ENCODE measurements at regions not wholly inside any gene's neighbourhood (a gene's known extent, or its start where the extent isn't known, plus 50 kb on each side); places are given as distances from the start of the nearest gene placed in this dataset.

GRCh38 chr11:45525393-45525792 lies 140.0 kb downstream of the CHST1 start:
- H2AK5ac ChIP-seq (ENCODE audit: low read length, severe bottlenecking), result no peak overlapping the region
- H3K4me2 ChIP-seq (ENCODE audit: low read length, poor library complexity, severe bottlenecking), result peak overlapping the region; percentile 4
- H3K9me3 ChIP-seq (ENCODE audit: control insufficient read depth, low read length), result peaks cover 12% of the 10 kb centered on the region
- H4K91ac ChIP-seq (ENCODE audit: low read length), result no peak overlapping the region
- no peak overlapping the region for H2BK120ac ChIP-seq (ENCODE audit: low read depth, low read length)
- no peak overlapping the region for H3K27ac ChIP-seq (ENCODE audit: low read length, poor library complexity, severe bottlenecking)
- no peak overlapping the region for H2AFZ ChIP-seq (ENCODE audit: low read depth, low read length)
- no peaks in the 10 kb centered on the region for H3K79me1 ChIP-seq (replicated peaks; ENCODE audit: low read length, poor library complexity, severe bottlenecking)
- no peaks in the 10 kb centered on the region for H3K36me3 ChIP-seq (ENCODE audit: control insufficient read depth in 1 of 2, insufficient read depth in 2 of 2, low read depth in 1 of 2, low read length in 2 of 2)
- no peak overlapping the region for H2BK5ac ChIP-seq (ENCODE audit: low read depth, low read length, poor library complexity, severe bottlenecking)
- no peak overlapping the region for H3K23ac ChIP-seq (ENCODE audit: low read length in 2 of 2)
- no peak overlapping the region for H2BK12ac ChIP-seq (ENCODE audit: low read length in 2 of 2)
- no peak overlapping the region for H3K14ac ChIP-seq (ENCODE audit: low read length in 2 of 2)
- H3K18ac ChIP-seq (ENCODE audit: low read depth in 1 of 2, low read length in 2 of 2), result no peak overlapping the region
- H3K4ac ChIP-seq (ENCODE audit: low read depth in 1 of 2, low read length in 2 of 2), result no peak overlapping the region
- no peak overlapping the region for H3K4me3 ChIP-seq (ENCODE audit: insufficient read depth in 1 of 2, low read depth in 1 of 2, low read length in 2 of 2)
- H2BK15ac ChIP-seq (ENCODE audit: low read depth, poor library complexity, severe bottlenecking), result no peak overlapping the region
- H3K4me1 ChIP-seq (ENCODE audit: control insufficient read depth, insufficient read depth, low read depth, low read length), result no peaks in the 10 kb centered on the region
- no peak for DNase-seq
- no peak overlapping the region for H4K8ac ChIP-seq (ENCODE audit: low read length)
- H3K9ac ChIP-seq (ENCODE audit: low read length), result no peak overlapping the region
- peaks cover 11 to 61% of the 10 kb centered on the region in 2 experiments for H3K27me3 ChIP-seq (ENCODE audit: control insufficient read depth in 1 of 2, insufficient read depth in 1 of 2, low read length in 2 of 2)
- WGBS, result 86% methylated on average over 3 of the region's 3 CpGs

GRCh38 chr11:45523760-45524159 lies 141.7 kb downstream of the CHST1 start:
- WGBS, result 26% methylated on average over 3 of the region's 5 CpGs
- no peaks in the 10 kb centered on the region for H3K36me3 ChIP-seq (ENCODE audit: control insufficient read depth in 1 of 2, insufficient read depth in 2 of 2, low read depth in 1 of 2, low read length in 2 of 2)

GRCh38 chr11:45518833-45519535 lies 146.4 kb downstream of the CHST1 start:
- H4K91ac ChIP-seq (ENCODE audit: low read length), result no peak overlapping the region
- no peak overlapping the region for H4K8ac ChIP-seq (ENCODE audit: low read length)
- no peak overlapping the region for H3K18ac ChIP-seq (ENCODE audit: low read depth in 1 of 2, low read length in 2 of 2)
- H2BK120ac ChIP-seq (ENCODE audit: low read depth, low read length), result no peak overlapping the region
- H3K27ac ChIP-seq (ENCODE audit: low read length, poor library complexity, severe bottlenecking), result no peak overlapping the region
- no peak overlapping the region for H2BK5ac ChIP-seq (ENCODE audit: low read depth, low read length, poor library complexity, severe bottlenecking)
- H3K23ac ChIP-seq (ENCODE audit: low read length in 2 of 2), result no peak overlapping the region
- no peak overlapping the region for H2BK15ac ChIP-seq (ENCODE audit: low read depth, poor library complexity, severe bottlenecking)
- peaks cover 4 to 43% of the 10 kb centered on the region in 2 experiments for H3K27me3 ChIP-seq (ENCODE audit: control insufficient read depth in 1 of 2, insufficient read depth in 1 of 2, low read length in 2 of 2)
- no peak overlapping the region for H2AFZ ChIP-seq (ENCODE audit: low read depth, low read length)
- no peak overlapping the region for H3K4ac ChIP-seq (ENCODE audit: low read depth in 1 of 2, low read length in 2 of 2)
- H3K4me1 ChIP-seq (ENCODE audit: control insufficient read depth, insufficient read depth, low read depth, low read length), result peaks cover 4% of the 10 kb centered on the region
- H2AK5ac ChIP-seq (ENCODE audit: low read length, severe bottlenecking), result no peak overlapping the region
- no peak for DNase-seq
- no peak overlapping the region for H3K4me2 ChIP-seq (ENCODE audit: low read length, poor library complexity, severe bottlenecking)
- no peaks in the 10 kb centered on the region for H3K79me1 ChIP-seq (replicated peaks; ENCODE audit: low read length, poor library complexity, severe bottlenecking)
- H3K9ac ChIP-seq (ENCODE audit: low read length), result no peak overlapping the region
- peaks cover 12% of the 10 kb centered on the region for H3K9me3 ChIP-seq (ENCODE audit: control insufficient read depth, low read length)
- H3K14ac ChIP-seq (ENCODE audit: low read length in 2 of 2), result no peak overlapping the region
- H3K4me3 ChIP-seq (ENCODE audit: insufficient read depth in 1 of 2, low read depth in 1 of 2, low read length in 2 of 2), result no peak overlapping the region
- WGBS, result 75% methylated on average over 5 of the region's 5 CpGs
- no peaks in the 10 kb centered on the region for H3K36me3 ChIP-seq (ENCODE audit: control insufficient read depth in 1 of 2, insufficient read depth in 2 of 2, low read depth in 1 of 2, low read length in 2 of 2)
- H2BK12ac ChIP-seq (ENCODE audit: low read length in 2 of 2), result no peak overlapping the region

More at GRCh38 chr11:45523760-45524159, 141.7 kb downstream of the CHST1 start:
- H2BK5ac ChIP-seq (ENCODE audit: low read depth, low read length, poor library complexity, severe bottlenecking), result no peak overlapping the region
- H3K4me1 ChIP-seq (ENCODE audit: control insufficient read depth, insufficient read depth, low read depth, low read length), result no peaks in the 10 kb centered on the region
- H2BK120ac ChIP-seq (ENCODE audit: low read depth, low read length), result no peak overlapping the region
- no peak overlapping the region for H3K4me2 ChIP-seq (ENCODE audit: low read length, poor library complexity, severe bottlenecking)
- no peak overlapping the region for H3K27ac ChIP-seq (ENCODE audit: low read length, poor library complexity, severe bottlenecking)
- H3K9me3 ChIP-seq (ENCODE audit: control insufficient read depth, low read length), result peaks cover 12% of the 10 kb centered on the region
- no peak for DNase-seq
- H3K79me1 ChIP-seq (replicated peaks; ENCODE audit: low read length, poor library complexity, severe bottlenecking), result no peaks in the 10 kb centered on the region
- H2AFZ ChIP-seq (ENCODE audit: low read depth, low read length), result no peak overlapping the region
- no peak overlapping the region for H3K4ac ChIP-seq (ENCODE audit: low read depth in 1 of 2, low read length in 2 of 2)
- no peak overlapping the region for H4K91ac ChIP-seq (ENCODE audit: low read length)
- no peak overlapping the region for H2BK12ac ChIP-seq (ENCODE audit: low read length in 2 of 2)
- H2BK15ac ChIP-seq (ENCODE audit: low read depth, poor library complexity, severe bottlenecking), result no peak overlapping the region
- H3K18ac ChIP-seq (ENCODE audit: low read depth in 1 of 2, low read length in 2 of 2), result no peak overlapping the region
- H4K8ac ChIP-seq (ENCODE audit: low read length), result no peak overlapping the region
- no peak overlapping the region for H3K4me3 ChIP-seq (ENCODE audit: insufficient read depth in 1 of 2, low read depth in 1 of 2, low read length in 2 of 2)
- peaks cover 11 to 74% of the 10 kb centered on the region in 2 experiments for H3K27me3 ChIP-seq (ENCODE audit: control insufficient read depth in 1 of 2, insufficient read depth in 1 of 2, low read length in 2 of 2)
- H3K9ac ChIP-seq (ENCODE audit: low read length), result no peak overlapping the region
- no peak overlapping the region for H3K14ac ChIP-seq (ENCODE audit: low read length in 2 of 2)
- H3K23ac ChIP-seq (ENCODE audit: low read length in 2 of 2), result no peak overlapping the region
- H2AK5ac ChIP-seq (ENCODE audit: low read length, severe bottlenecking), result no peak overlapping the region

GRCh38 chr11:45518141-45518832 lies 147.1 kb downstream of the CHST1 start:
- no peak overlapping the region for H2AFZ ChIP-seq (ENCODE audit: low read depth, low read length)
- H3K4me1 ChIP-seq (ENCODE audit: control insufficient read depth, insufficient read depth, low read depth, low read length), result peaks cover 5% of the 10 kb centered on the region
- H3K36me3 ChIP-seq (ENCODE audit: control insufficient read depth in 1 of 2, insufficient read depth in 2 of 2, low read depth in 1 of 2, low read length in 2 of 2), result no peaks in the 10 kb centered on the region
- H3K9ac ChIP-seq (ENCODE audit: low read length), result no peak overlapping the region
- H4K91ac ChIP-seq (ENCODE audit: low read length), result no peak overlapping the region
- H3K4me2 ChIP-seq (ENCODE audit: low read length, poor library complexity, severe bottlenecking), result no peak overlapping the region
- H2AK5ac ChIP-seq (ENCODE audit: low read length, severe bottlenecking), result no peak overlapping the region
- H3K27ac ChIP-seq (ENCODE audit: low read length, poor library complexity, severe bottlenecking), result no peak overlapping the region
- peaks cover 12% of the 10 kb centered on the region for H3K9me3 ChIP-seq (ENCODE audit: control insufficient read depth, low read length)
- 86% methylated on average over 22 of the region's 22 CpGs for WGBS
- no peak overlapping the region for H3K4ac ChIP-seq (ENCODE audit: low read depth in 1 of 2, low read length in 2 of 2)
- no peak overlapping the region for H4K8ac ChIP-seq (ENCODE audit: low read length)
- no peak overlapping the region for H2BK120ac ChIP-seq (ENCODE audit: low read depth, low read length)
- H2BK15ac ChIP-seq (ENCODE audit: low read depth, poor library complexity, severe bottlenecking), result no peak overlapping the region
- no peak overlapping the region for H3K18ac ChIP-seq (ENCODE audit: low read depth in 1 of 2, low read length in 2 of 2)
- H2BK12ac ChIP-seq (ENCODE audit: low read length in 2 of 2), result no peak overlapping the region
- H3K14ac ChIP-seq (ENCODE audit: low read length in 2 of 2), result no peak overlapping the region
- H3K27me3 ChIP-seq (ENCODE audit: control insufficient read depth in 1 of 2, insufficient read depth in 1 of 2, low read length in 2 of 2), result peaks cover 4 to 41% of the 10 kb centered on the region in 2 experiments
- DNase-seq, result no peak
- no peaks in the 10 kb centered on the region for H3K79me1 ChIP-seq (replicated peaks; ENCODE audit: low read length, poor library complexity, severe bottlenecking)
- no peak overlapping the region for H2BK5ac ChIP-seq (ENCODE audit: low read depth, low read length, poor library complexity, severe bottlenecking)
- H3K23ac ChIP-seq (ENCODE audit: low read length in 2 of 2), result no peak overlapping the region
- H3K4me3 ChIP-seq (ENCODE audit: insufficient read depth in 1 of 2, low read depth in 1 of 2, low read length in 2 of 2), result no peak overlapping the region
